Activated CD8-positive, alpha-beta memory T cell treated with anti-CD3 and anti-CD28 coated beads for 4 hours (primary cell): ENCODE measurements at regions not wholly inside any gene's neighbourhood (a gene's known extent, or its start where the extent isn't known, plus 50 kb on each side); places are given as distances from the start of the nearest gene placed in this dataset.
"Not testable (repeated sequence)": the region's sequence is repeated elsewhere in the genome, so short reads cannot be mapped to it uniquely, and the experiment has no call there.

Source experiments
- DNase-seq, 2 donors: peaks; one replicate each; pipeline ENCODE4 v3.0.0-alpha.2; 2020; ENCODE audit warnings: low read depth in 2 of 2

- DNase-seq: no peak
Measured at GRCh38 chr7:89401099-89401498, 605.6 kb upstream of the TEX47 start.

GRCh38 chr7:89401690-89402089 is 606.2 kb upstream of the TEX47 start:
- no peak for DNase-seq

GRCh38 chr7:89451911-89452310 is 656.4 kb upstream of the TEX47 start:
- DNase-seq: no peak

- no peak for DNase-seq
Measured at GRCh38 chr7:89456556-89456955, 661.0 kb upstream of the TEX47 start.

- DNase-seq: no peak
Measured at GRCh38 chr7:89458114-89458513, 662.6 kb upstream of the TEX47 start.

- no peak for DNase-seq
Measured at GRCh38 chr7:89474456-89474855, 678.9 kb upstream of the TEX47 start.

GRCh38 chr7:89477991-89478390 is 676.3 kb upstream of the STEAP1 start:
- no peak for DNase-seq

GRCh38 chr7:89495704-89496103 is 658.6 kb upstream of the STEAP1 start:
- DNase-seq: no peak

GRCh38 chr7:89500084-89500483 is 654.2 kb upstream of the STEAP1 start:
- no peak for DNase-seq

GRCh38 chr7:89503281-89503680 is 651.0 kb upstream of the STEAP1 start:
- no peak for DNase-seq

GRCh38 chr7:89507034-89507433 is 647.2 kb upstream of the STEAP1 start:
- DNase-seq: no peak

- no peak for DNase-seq
Measured at GRCh38 chr7:89511900-89512299, 642.4 kb upstream of the STEAP1 start.

- no peak for DNase-seq
Measured at GRCh38 chr7:89514970-89515369, 639.3 kb upstream of the STEAP1 start.

GRCh38 chr7:89517815-89518214 is 636.5 kb upstream of the STEAP1 start:
- DNase-seq: no peak

GRCh38 chr7:89549768-89550167 is 604.5 kb upstream of the STEAP1 start:
- no peak for DNase-seq

- no peak for DNase-seq
Measured at GRCh38 chr7:89554209-89554608, 600.1 kb upstream of the STEAP1 start.

GRCh38 chr7:89559596-89559995 is 594.7 kb upstream of the STEAP1 start:
- no peak for DNase-seq

GRCh38 chr7:89563597-89563996 is 590.7 kb upstream of the STEAP1 start:
- no peak for DNase-seq

GRCh38 chr7:89584896-89585295 is 569.4 kb upstream of the STEAP1 start:
- DNase-seq: no peak

GRCh38 chr7:89593125-89593524 is 561.1 kb upstream of the STEAP1 start:
- DNase-seq: no peak

GRCh38 chr7:89602984-89603383 is 551.3 kb upstream of the STEAP1 start:
- DNase-seq: no peak

- no peak for DNase-seq
Measured at GRCh38 chr7:89605362-89605761, 548.9 kb upstream of the STEAP1 start.

- DNase-seq: no peak
Measured at GRCh38 chr7:89606511-89606910, 547.8 kb upstream of the STEAP1 start.

- peak in 1 of 2 donors; percentile 5 for DNase-seq
Measured at GRCh38 chr7:89607792-89608191, 546.5 kb upstream of the STEAP1 start.

GRCh38 chr7:89616829-89617228 is 537.4 kb upstream of the STEAP1 start:
- DNase-seq: not testable (repeated sequence)
